ENCODE measurements at regions not wholly inside any gene's neighbourhood (a gene's known extent, or its start where the extent isn't known, plus 50 kb on each side); places are given as distances from the start of the nearest gene placed in this dataset.

DNA sequence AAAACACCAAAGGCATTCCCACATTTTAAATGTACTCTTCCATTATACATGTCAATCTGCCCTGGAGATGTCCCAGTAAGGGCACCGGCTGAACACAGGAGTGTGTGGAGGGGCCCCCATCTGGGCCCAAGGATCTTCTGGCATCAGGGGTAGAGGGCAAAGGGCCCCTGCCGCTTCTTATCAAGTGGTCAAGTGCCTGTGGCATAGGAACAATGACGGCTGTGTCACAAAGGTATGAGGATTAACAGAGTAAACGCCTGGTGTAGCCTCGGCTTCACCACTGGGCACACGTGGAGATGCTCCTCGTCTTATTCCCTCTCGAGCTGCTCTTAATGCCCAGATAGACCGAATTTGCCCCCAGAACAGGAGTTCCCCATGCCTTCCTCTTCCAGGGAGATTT is 169.7 kb upstream of the GLI2 start:
- Histone ChIP-seq H3K4me1 (no peaks in the 10 kb centered on the region), H3K4me3 (ENCODE audit: low read depth, low read length) (no peak overlapping the region), H3K9me3 (no peaks in the 10 kb centered on the region), H3K27me3 (no peaks in the 10 kb centered on the region), H3K36me3 (no peaks in the 10 kb centered on the region)
- TF ChIP-seq, protein P1, sequence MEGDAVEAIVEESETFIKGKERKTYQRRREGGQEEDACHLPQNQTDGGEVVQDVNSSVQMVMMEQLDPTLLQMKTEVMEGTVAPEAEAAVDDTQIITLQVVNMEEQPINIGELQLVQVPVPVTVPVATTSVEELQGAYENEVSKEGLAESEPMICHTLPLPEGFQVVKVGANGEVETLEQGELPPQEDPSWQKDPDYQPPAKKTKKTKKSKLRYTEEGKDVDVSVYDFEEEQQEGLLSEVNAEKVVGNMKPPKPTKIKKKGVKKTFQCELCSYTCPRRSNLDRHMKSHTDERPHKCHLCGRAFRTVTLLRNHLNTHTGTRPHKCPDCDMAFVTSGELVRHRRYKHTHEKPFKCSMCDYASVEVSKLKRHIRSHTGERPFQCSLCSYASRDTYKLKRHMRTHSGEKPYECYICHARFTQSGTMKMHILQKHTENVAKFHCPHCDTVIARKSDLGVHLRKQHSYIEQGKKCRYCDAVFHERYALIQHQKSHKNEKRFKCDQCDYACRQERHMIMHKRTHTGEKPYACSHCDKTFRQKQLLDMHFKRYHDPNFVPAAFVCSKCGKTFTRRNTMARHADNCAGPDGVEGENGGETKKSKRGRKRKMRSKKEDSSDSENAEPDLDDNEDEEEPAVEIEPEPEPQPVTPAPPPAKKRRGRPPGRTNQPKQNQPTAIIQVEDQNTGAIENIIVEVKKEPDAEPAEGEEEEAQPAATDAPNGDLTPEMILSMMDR (IDR thresholded peaks at IDR 0.05; ENCODE audit: low read depth, low read length): no peak
- no peak for DNase-seq

DNA sequence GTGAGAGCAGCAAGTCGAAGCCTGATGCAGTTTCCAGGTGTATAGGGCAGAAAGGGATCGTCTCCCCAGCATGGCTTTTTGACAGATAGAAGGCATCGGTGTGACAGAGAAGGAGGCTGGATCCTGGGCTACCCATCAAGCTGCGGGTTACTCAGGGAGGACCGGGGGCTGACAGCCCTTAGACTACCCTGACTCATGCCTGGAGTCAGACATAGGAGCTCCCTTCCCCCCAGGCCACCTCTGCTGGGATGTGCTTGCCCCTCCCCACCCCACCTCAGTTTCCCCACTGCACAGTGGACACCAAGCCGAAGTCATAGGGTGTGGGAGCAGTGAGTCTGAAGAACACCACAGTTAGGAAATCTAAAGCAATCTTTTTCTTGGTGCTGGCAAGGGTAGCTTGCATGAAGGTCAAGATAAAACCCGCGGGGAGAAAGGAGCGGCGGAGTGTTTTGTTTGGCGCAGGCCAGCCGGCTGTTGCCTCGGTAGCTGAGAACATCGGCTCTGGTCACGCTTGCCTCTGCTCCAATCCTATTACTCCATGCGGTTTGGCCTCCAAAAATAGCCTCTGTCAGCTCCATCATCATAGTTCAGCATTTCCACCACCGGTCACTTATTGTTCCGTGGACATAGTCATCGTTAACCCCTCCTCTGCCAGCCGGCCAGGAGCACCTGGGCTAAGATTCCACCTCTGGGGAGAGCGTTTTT is 169.2 kb upstream of the GLI2 start:
- no peak for DNase-seq
- Histone ChIP-seq H3K9me3 (no peaks in the 10 kb centered on the region), H3K27me3 (no peaks in the 10 kb centered on the region), H3K36me3 (no peaks in the 10 kb centered on the region), H3K4me1 (no peaks in the 10 kb centered on the region), H3K4me3 (ENCODE audit: low read depth, low read length) (no peak overlapping the region)
- TF ChIP-seq, protein P1 (IDR thresholded peaks at IDR 0.05; ENCODE audit: low read depth, low read length): no peak

DNA sequence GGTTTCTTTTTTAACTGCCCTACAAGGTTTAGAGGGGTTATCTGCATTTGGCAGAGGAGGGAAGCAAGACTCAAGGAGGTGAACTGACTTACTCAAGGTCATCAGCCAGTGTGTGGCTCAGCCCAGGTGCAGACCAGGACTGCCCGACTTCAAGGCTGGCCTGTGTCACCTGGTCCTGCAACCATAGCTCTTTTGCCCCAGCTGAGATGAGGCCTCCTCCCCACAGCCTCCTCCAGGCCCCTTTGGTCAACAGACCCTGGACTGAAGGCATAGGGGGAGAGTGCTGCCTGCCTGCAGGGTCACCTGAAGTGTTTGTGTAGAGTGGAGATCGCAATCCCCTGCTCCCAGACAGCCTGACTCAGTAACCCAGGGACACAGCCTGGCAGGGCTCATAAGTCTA is 168.5 kb upstream of the GLI2 start:
- H3K36me3 ChIP-seq: no peaks in the 10 kb centered on the region
- no peak overlapping the region for H3K4me3 ChIP-seq (ENCODE audit: low read depth, low read length)
- no peaks in the 10 kb centered on the region for H3K4me1 ChIP-seq
- H3K27me3 ChIP-seq: no peaks in the 10 kb centered on the region
- TF ChIP-seq, protein P1 (IDR thresholded peaks at IDR 0.05; ENCODE audit: low read depth, low read length): no peak
- no peak for DNase-seq
- no peaks in the 10 kb centered on the region for H3K9me3 ChIP-seq

DNA sequence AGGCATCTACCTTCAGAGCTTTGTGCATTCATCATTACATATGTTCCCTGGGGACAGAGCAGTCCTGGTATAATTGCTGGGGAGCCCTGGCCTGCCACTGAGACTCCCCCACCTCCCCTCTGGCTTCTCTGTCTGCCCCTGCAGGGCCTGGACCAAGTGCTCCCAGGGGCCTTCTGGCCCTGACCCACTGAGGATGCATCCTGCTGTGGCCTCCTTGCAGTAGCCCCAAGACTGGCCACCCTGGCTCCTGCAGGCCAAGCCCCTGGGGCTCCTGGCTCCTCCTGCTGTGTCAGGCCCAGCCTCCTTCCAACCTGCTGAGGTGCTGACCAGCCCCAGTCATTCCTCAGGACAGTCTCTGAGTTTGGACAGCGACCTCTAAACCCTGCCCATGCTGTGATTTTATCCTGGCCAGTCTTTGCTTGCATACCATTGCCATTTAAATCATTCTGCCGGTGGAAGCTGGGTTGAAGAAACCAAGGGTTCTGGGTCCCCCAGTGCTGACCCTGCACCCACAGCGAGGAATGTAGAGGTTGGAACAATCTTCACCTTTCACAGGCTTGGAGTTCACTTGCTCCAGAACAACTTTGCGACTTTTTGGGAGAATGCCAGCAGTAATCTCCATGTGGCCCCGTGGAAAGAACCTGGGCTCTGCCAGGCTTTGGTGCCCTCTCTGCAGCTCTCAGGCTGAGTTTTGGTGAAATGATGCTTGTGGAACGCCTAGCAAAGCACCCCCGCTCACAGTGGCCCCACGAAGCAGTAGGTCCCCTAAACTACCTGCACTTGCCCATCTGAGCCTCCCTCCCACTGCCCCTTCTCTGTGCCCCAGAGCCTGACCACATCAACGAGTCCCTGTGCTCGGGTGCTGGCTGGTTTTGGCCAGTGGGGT is 167.3 kb upstream of the GLI2 start:
- no peak for DNase-seq
- H3K27me3 ChIP-seq: no peaks in the 10 kb centered on the region

DNA sequence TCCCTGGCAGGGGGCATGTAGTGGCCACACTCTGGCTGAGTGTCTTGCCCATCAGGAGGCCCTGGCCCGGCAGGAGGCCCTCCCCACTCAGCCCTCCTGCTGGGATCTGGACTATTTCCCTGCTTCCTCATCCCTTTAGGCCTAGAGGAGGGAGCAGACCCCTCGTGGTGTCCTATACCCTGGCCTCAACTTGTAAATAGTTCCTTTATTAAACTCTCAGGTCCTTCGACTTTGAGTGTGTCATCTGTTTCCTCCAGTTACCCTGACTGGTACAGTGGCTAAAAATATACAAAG is 166.7 kb upstream of the GLI2 start:
- Histone ChIP-seq H3K4me1 (no peaks in the 10 kb centered on the region), H3K36me3 (no peaks in the 10 kb centered on the region), H3K4me3 (ENCODE audit: low read depth, low read length) (no peak overlapping the region), H3K27me3 (no peaks in the 10 kb centered on the region), H3K9me3 (no peaks in the 10 kb centered on the region)
- TF ChIP-seq, protein P1 (IDR thresholded peaks at IDR 0.05; ENCODE audit: low read depth, low read length): no peak
- DNase-seq: no peak

More for the DNA sequence above, 167.3 kb upstream of the GLI2 start:
- no peaks in the 10 kb centered on the region for H3K36me3 ChIP-seq
- H3K4me3 ChIP-seq (ENCODE audit: low read depth, low read length): no peak overlapping the region
- TF ChIP-seq, protein P1 (IDR thresholded peaks at IDR 0.05; ENCODE audit: low read depth, low read length): no peak
- no peaks in the 10 kb centered on the region for H3K9me3 ChIP-seq
- no peaks in the 10 kb centered on the region for H3K4me1 ChIP-seq

DNA sequence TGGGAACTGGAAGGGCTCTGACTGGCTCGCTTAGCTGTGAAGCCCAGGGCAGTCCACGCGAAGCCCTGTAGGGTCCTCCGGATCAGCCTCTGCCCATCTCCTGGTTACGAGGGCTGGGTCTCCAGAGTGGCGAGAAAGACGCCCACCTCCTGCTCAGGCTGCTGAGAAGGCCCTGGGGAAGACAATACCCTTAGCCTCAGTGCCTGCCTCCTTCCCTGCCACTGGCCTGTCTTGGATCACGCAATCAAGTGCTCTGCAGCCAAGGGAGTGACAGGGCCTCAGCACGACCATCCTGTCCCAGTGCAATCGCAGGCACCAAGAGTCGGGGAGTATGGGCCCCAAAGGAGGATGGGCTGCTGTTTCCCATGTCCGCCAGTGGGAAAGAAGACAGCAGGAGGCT is 165.7 kb upstream of the GLI2 start:
- Histone ChIP-seq H3K27me3 (no peaks in the 10 kb centered on the region), H3K9me3 (no peaks in the 10 kb centered on the region), H3K4me3 (ENCODE audit: low read depth, low read length) (no peak overlapping the region), H3K4me1 (no peaks in the 10 kb centered on the region), H3K36me3 (no peaks in the 10 kb centered on the region)
- TF ChIP-seq, protein P1 (IDR thresholded peaks at IDR 0.05; ENCODE audit: low read depth, low read length): no peak
- no peak for DNase-seq
